LNCaP clone FGC (cell line): ENCODE measurements at regions not wholly inside any gene's neighbourhood (a gene's known extent, or its start where the extent isn't known, plus 50 kb on each side); places are given as distances from the start of the nearest gene placed in this dataset.
A peak's percentile ranks its signal among the peaks of the same experiment; 100 is the strongest.

Experiments used
- DNase-seq: peaks from one replicate; pipeline ENCODE4 v3.0.0-alpha.2; 2011; ENCODE audit warnings: low read depth
- H3K4me3 ChIP-seq: 2 replicates; pipeline ENCODE4 v1.5.1; 2011; ENCODE audit warnings: mild to moderate bottlenecking, low read depth, low read length, control low read depth
- TF ChIP-seq, protein P1 (sequence below): IDR thresholded peaks from 2 replicates; pipeline ENCODE4 v1.5.1; 2012; ENCODE audit warnings: mild to moderate bottlenecking; ENCODE audit not compliant: control insufficient read depth, insufficient read depth; ENCODE audit errors: extremely low read depth

- TF ChIP-seq, protein P1, sequence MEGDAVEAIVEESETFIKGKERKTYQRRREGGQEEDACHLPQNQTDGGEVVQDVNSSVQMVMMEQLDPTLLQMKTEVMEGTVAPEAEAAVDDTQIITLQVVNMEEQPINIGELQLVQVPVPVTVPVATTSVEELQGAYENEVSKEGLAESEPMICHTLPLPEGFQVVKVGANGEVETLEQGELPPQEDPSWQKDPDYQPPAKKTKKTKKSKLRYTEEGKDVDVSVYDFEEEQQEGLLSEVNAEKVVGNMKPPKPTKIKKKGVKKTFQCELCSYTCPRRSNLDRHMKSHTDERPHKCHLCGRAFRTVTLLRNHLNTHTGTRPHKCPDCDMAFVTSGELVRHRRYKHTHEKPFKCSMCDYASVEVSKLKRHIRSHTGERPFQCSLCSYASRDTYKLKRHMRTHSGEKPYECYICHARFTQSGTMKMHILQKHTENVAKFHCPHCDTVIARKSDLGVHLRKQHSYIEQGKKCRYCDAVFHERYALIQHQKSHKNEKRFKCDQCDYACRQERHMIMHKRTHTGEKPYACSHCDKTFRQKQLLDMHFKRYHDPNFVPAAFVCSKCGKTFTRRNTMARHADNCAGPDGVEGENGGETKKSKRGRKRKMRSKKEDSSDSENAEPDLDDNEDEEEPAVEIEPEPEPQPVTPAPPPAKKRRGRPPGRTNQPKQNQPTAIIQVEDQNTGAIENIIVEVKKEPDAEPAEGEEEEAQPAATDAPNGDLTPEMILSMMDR, result no peak
- no peak for DNase-seq
These were observed 629.1 kb upstream of the ADARB2 start for GRCh38 chr10:2366264-2366931.

DNA sequence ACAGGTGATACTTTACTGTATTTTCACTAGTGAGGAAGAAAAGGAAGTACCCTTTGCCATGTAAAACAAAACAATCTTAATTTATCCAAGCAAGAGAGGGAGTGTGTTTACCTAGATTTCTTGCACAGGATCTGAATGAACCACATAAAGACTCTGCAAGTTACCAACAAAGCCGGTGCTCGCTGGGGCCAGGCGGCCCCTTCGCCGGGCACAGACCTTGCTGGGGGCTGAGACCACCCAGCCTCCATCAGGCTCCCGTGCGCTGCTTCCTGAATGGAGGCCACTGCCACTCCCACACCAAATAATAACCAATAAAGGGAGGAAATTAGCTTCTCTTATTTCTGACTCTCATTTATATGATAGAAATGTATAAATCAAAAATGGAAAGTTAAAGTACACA lies 625.0 kb upstream of the ADARB2 start:
- H3K4me3 ChIP-seq, result no peak overlapping the region
- no peak for DNase-seq
- TF ChIP-seq, protein P1, result no peak

More at GRCh38 chr10:2366264-2366931, 629.1 kb upstream of the ADARB2 start:
- no peak overlapping the region for H3K4me3 ChIP-seq

- no peak overlapping the region for H3K4me3 ChIP-seq
- no peak for DNase-seq
- TF ChIP-seq, protein P1, result no peak
These were observed 621.3 kb upstream of the ADARB2 start for GRCh38 chr10:2358586-2358985.

GRCh38 chr10:2356670-2357069 lies 619.3 kb upstream of the ADARB2 start:
- no peak overlapping the region for H3K4me3 ChIP-seq
- DNase-seq, result no peak
- TF ChIP-seq, protein P1, result no peak

DNA sequence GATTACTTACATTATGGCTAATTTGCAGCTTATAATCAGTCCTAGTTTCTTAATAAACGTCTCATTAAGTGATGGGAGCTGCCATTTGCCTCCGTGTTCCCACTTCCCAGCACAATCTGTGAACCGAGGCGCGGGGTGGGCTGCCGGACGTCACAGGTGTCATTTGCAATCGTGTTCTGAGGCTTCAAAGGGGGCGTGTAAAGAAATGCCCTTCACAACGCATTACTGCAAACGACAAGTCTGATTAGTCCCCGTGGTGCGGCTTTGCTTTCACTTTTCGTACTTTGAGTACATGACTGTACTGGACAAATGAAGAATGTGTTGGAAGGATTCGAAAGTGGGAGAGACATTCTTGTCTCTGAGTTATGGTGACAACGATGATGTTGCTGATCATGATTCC lies 614.2 kb upstream of the ADARB2 start:
- TF ChIP-seq, protein P1, result no peak
- no peak for DNase-seq
- H3K4me3 ChIP-seq, result peak overlapping the region; percentile 29

DNA sequence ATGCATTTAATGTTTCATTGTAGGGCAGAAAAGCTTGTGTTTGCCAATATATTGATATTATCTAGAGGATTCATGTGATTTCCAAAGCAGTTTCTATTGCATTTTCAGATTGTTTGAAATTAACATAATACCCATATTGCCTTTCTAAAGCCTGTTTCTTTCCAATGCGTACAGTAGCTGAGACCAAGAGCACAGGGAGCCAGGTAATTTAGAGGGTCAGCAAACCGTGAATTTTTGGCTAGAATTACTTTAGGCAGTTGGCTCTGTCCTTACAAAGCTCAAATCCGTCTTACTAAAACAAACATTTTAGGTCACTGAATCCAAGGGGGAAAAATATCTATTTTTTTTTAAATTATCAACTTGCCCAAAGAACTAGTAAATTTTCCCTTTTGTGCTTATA lies 604.9 kb upstream of the ADARB2 start:
- TF ChIP-seq, protein P1, result no peak
- H3K4me3 ChIP-seq, result no peak overlapping the region
- DNase-seq, result no peak
